SK-N-SH treated with all-trans-retinoic acid at 6 μM for 48 hours (cell line): ENCODE measurements at regions not wholly inside any gene's neighbourhood (a gene's known extent, or its start where the extent isn't known, plus 50 kb on each side); places are given as distances from the start of the nearest gene placed in this dataset.
A peak's percentile ranks its signal among the peaks of the same experiment; 100 is the strongest.

Source experiments
- ATAC-seq: fragments of 200-7000 bp; cut with Tn5 transposase; 3 replicates; pipeline ENCODE4 v1.9.1; 2020; ENCODE audit warnings: mild to moderate bottlenecking, moderate library complexity
- BACH2 ChIP-seq: fragments of 250-450 bp; sonication (Bioruptor Pico); IDR thresholded peaks from 2 replicates; pipeline ENCODE4 v1.9.0; 2021; ENCODE audit warnings: mild to moderate bottlenecking, borderline replicate concordance
- CSDC2 ChIP-seq: fragments of 250-450 bp; sonication (Bioruptor Pico); IDR thresholded peaks from 2 replicates; pipeline ENCODE4 v1.5.0; 2020; ENCODE audit warnings: mild to moderate bottlenecking, moderate library complexity
- ESRRG ChIP-seq: fragments of 250-450 bp; sonication (Bioruptor Pico); IDR thresholded peaks from 2 replicates; pipeline ENCODE4 v1.6.1; 2021; ENCODE audit warnings: mild to moderate bottlenecking
- GLIS3 ChIP-seq: fragments of 250-450 bp; sonication (Bioruptor Pico); IDR thresholded peaks from 2 replicates; pipeline ENCODE4 v1.5.0; 2020; ENCODE audit warnings: mild to moderate bottlenecking, moderate library complexity
- ISL1 ChIP-seq: fragments of 250-450 bp; sonication (Bioruptor Pico); IDR thresholded peaks from 2 replicates; pipeline ENCODE4 v2.1.2; 2022; ENCODE audit warnings: mild to moderate bottlenecking, moderate library complexity
- OSR1 ChIP-seq: fragments of 250-450 bp; sonication (Bioruptor Pico); IDR thresholded peaks from 2 replicates; pipeline ENCODE4 v1.8.0; 2022; ENCODE audit warnings: moderate library complexity, mild to moderate bottlenecking, inconsistent platforms
- PPARA ChIP-seq: fragments of 250-450 bp; sonication (Bioruptor Pico); IDR thresholded peaks from 2 replicates; pipeline ENCODE4 v1.5.0; 2020; ENCODE audit warnings: mild to moderate bottlenecking, borderline replicate concordance
- SNAI2 ChIP-seq: fragments of 250-450 bp; sonication (Bioruptor Pico); IDR thresholded peaks from 2 replicates; pipeline ENCODE4 v1.5.0; 2020; ENCODE audit warnings: mild to moderate bottlenecking, moderate library complexity
- TCF4 ChIP-seq: fragments of 250-450 bp; sonication (Bioruptor Pico); IDR thresholded peaks from 2 replicates; pipeline ENCODE4 v1.8.0; 2021; ENCODE audit warnings: mild to moderate bottlenecking, moderate library complexity, borderline replicate concordance
- ZFP3 ChIP-seq: fragments of 250-450 bp; sonication (Bioruptor Pico); IDR thresholded peaks from 2 replicates; pipeline ENCODE4 v1.5.0; 2020; ENCODE audit warnings: mild to moderate bottlenecking, moderate library complexity
- ZFP30 ChIP-seq: fragments of 450-650 bp; formaldehyde crosslinking; IDR thresholded peaks from 2 replicates; pipeline ENCODE4 v1.5.0; 2022; ENCODE audit warnings: mild to moderate bottlenecking, moderate library complexity
- ZNF565 ChIP-seq: fragments of 450-650 bp; formaldehyde crosslinking; conservative IDR thresholded peaks from 2 replicates; pipeline ENCODE4 v1.5.0; 2020; ENCODE audit warnings: low read depth, mild to moderate bottlenecking, moderate library complexity
- ZNF70 ChIP-seq: fragments of 450-650 bp; formaldehyde crosslinking; IDR thresholded peaks from 2 replicates; pipeline ENCODE4 v1.5.0; 2020; ENCODE audit warnings: mild to moderate bottlenecking, moderate library complexity
- ZNF8 ChIP-seq: fragments of 450-650 bp; formaldehyde crosslinking; IDR thresholded peaks from 2 replicates; pipeline ENCODE4 v1.5.0; 2020; ENCODE audit warnings: mild to moderate bottlenecking, moderate library complexity
- TF ChIP-seq, protein P1 (sequence below): fragments of 250-450 bp; sonication (Bioruptor Pico); IDR thresholded peaks from 2 replicates; pipeline ENCODE4 v1.5.0; 2020; ENCODE audit warnings: mild to moderate bottlenecking, moderate library complexity
- TF ChIP-seq, protein P2 (sequence below): fragments of 250-450 bp; sonication (Bioruptor Pico); IDR thresholded peaks from 2 replicates; pipeline ENCODE4 v1.8.0; 2020; ENCODE audit warnings: mild to moderate bottlenecking, moderate library complexity, borderline replicate concordance
- TF ChIP-seq, protein P3 (sequence below): fragments of 250-450 bp; sonication (Bioruptor Pico); IDR thresholded peaks from 2 replicates; pipeline ENCODE4 v1.5.1; 2020; ENCODE audit warnings: low read depth, mild to moderate bottlenecking, moderate library complexity
- TF ChIP-seq, protein P4 (sequence below): fragments of 250-450 bp; sonication (Bioruptor Pico); IDR thresholded peaks from 2 replicates; pipeline ENCODE4 v1.8.0; 2021; ENCODE audit warnings: low read depth, mild to moderate bottlenecking, moderate library complexity, borderline replicate concordance
- TF ChIP-seq, protein P5 (sequence below): fragments of 250-450 bp; sonication (Bioruptor Pico); IDR thresholded peaks from 2 replicates; pipeline ENCODE4 v1.5.1; 2021; ENCODE audit warnings: mild to moderate bottlenecking, moderate library complexity

DNA sequence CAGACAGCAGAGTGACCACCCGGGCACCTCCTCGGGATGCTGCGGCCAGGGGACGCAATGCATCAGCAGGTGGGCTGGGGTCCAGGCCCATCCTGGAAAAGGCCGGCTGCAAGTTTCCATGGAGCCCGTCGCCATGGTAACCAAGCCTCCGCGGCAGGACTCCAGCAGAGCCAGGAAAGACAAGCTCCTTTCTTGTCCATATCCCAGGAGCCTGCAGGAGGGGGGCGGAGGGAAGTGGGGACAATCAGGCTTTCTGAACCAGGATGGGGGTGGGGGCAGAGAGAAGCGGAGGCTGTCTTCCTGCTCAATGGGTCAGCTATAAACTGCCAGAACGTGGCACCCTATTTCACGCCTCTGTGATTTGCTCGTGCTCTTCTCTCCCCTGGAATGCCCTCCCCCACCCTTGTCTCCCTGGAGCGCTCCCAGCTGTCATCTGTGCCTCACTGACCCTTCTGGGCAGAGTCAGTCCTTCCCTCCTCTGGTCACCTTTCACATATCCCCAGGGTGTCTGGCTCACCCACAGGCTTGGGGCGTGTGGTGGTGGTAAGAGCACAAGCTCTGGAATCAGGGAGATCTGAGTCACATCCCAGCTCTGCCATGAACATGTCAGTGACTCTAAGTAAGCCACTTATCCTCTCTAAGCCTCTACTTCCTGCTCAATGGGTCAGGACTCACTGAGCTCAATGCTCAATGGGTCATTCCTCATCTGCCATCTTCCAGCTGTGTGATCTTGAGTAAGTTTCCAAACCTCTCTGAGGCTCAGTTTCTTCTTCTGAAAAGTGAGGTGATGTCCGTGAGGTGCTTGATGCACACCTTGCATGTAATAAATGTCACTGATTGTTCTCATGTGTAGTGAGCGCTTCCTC is 58.9 kb upstream of the LAPTM5 start:
- ATAC-seq: peak; percentile 88
- TF ChIP-seq, protein P1, sequence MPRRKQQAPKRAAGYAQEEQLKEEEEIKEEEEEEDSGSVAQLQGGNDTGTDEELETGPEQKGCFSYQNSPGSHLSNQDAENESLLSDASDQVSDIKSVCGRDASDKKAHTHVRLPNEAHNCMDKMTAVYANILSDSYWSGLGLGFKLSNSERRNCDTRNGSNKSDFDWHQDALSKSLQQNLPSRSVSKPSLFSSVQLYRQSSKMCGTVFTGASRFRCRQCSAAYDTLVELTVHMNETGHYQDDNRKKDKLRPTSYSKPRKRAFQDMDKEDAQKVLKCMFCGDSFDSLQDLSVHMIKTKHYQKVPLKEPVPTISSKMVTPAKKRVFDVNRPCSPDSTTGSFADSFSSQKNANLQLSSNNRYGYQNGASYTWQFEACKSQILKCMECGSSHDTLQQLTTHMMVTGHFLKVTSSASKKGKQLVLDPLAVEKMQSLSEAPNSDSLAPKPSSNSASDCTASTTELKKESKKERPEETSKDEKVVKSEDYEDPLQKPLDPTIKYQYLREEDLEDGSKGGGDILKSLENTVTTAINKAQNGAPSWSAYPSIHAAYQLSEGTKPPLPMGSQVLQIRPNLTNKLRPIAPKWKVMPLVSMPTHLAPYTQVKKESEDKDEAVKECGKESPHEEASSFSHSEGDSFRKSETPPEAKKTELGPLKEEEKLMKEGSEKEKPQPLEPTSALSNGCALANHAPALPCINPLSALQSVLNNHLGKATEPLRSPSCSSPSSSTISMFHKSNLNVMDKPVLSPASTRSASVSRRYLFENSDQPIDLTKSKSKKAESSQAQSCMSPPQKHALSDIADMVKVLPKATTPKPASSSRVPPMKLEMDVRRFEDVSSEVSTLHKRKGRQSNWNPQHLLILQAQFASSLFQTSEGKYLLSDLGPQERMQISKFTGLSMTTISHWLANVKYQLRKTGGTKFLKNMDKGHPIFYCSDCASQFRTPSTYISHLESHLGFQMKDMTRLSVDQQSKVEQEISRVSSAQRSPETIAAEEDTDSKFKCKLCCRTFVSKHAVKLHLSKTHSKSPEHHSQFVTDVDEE (CRISPR knock-in tag): no peak
- TF ChIP-seq ZFP3 (CRISPR knock-in tag): 0 out of 2 replicates have a peak, but pooled peaks have one; percentile 30

DNA sequence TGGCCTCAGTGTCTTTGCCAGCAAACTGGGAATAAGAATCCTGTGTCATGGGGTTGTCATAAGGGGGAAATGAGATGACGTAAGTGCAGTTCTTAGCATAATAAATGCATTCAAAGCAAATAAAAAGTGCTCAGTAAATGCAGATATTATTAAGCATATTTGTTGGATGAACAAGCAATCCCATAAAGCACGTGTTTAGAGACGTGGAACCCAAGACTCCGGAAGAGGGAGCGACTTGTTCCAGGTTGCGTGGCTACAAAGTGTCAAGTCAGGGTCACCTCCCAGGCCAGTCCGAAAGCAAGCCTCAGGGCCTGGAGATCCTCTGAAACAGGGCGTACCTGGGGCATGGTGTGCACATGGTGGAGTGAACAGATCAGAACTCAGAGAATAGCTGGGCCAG is 58.0 kb upstream of the LAPTM5 start:
- TF ChIP-seq, protein P2, sequence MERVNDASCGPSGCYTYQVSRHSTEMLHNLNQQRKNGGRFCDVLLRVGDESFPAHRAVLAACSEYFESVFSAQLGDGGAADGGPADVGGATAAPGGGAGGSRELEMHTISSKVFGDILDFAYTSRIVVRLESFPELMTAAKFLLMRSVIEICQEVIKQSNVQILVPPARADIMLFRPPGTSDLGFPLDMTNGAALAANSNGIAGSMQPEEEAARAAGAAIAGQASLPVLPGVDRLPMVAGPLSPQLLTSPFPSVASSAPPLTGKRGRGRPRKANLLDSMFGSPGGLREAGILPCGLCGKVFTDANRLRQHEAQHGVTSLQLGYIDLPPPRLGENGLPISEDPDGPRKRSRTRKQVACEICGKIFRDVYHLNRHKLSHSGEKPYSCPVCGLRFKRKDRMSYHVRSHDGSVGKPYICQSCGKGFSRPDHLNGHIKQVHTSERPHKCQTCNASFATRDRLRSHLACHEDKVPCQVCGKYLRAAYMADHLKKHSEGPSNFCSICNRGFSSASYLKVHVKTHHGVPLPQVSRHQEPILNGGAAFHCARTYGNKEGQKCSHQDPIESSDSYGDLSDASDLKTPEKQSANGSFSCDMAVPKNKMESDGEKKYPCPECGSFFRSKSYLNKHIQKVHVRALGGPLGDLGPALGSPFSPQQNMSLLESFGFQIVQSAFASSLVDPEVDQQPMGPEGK (CRISPR knock-in tag): no peak
- no peak for TF ChIP-seq ZNF565 (CRISPR knock-in tag)
- no peak for TF ChIP-seq CSDC2
- no peak for TF ChIP-seq TCF4 (CRISPR knock-in tag)
- TF ChIP-seq PPARA (CRISPR knock-in tag): no peak
- no peak for TF ChIP-seq ISL1 (CRISPR knock-in tag)
- no peak for TF ChIP-seq ZFP30 (CRISPR knock-in tag)
- no peak for TF ChIP-seq GLIS3 (CRISPR knock-in tag)
- TF ChIP-seq SNAI2: no peak
- no peak for TF ChIP-seq ZFP3 (CRISPR knock-in tag)
- TF ChIP-seq, protein P3, sequence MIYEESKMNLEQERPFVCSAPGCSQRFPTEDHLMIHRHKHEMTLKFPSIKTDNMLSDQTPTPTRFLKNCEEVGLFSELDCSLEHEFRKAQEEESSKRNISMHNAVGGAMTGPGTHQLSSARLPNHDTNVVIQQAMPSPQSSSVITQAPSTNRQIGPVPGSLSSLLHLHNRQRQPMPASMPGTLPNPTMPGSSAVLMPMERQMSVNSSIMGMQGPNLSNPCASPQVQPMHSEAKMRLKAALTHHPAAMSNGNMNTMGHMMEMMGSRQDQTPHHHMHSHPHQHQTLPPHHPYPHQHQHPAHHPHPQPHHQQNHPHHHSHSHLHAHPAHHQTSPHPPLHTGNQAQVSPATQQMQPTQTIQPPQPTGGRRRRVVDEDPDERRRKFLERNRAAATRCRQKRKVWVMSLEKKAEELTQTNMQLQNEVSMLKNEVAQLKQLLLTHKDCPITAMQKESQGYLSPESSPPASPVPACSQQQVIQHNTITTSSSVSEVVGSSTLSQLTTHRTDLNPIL (CRISPR knock-in tag): no peak
- no peak for TF ChIP-seq ESRRG (CRISPR knock-in tag)
- no peak for ATAC-seq

DNA sequence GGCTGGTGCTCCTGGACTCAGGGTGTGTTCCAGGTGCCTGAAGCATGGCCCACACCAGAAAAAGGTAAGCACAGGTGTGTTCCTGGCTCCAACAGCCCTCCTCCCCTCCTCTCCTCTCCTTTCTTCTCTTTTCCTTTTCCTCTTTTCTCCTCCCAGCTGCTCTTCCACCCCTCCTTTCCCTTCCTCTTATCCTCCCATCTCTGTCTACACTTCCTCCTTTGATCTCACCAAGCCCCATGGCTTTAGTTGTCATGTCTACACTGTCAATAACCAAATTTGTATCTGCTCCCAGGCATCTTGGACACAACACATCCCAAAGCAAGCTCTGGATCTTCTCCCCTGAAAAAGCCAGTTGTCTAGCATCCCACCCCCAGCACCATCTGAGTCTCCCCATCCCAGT is 56.7 kb upstream of the LAPTM5 start:
- ATAC-seq: no peak
- TF ChIP-seq ZNF70 (CRISPR knock-in tag) (no peak), PPARA (CRISPR knock-in tag) (no peak), ZFP30 (CRISPR knock-in tag) (no peak), BACH2 (CRISPR knock-in tag) (no peak), ESRRG (CRISPR knock-in tag) (no peak), TCF4 (CRISPR knock-in tag) (no peak), CSDC2 (no peak), GLIS3 (CRISPR knock-in tag) (no peak), ZNF8 (CRISPR knock-in tag) (no peak), ZNF565 (CRISPR knock-in tag) (no peak), OSR1 (no peak), SNAI2 (no peak)
- TF ChIP-seq, protein P4, sequence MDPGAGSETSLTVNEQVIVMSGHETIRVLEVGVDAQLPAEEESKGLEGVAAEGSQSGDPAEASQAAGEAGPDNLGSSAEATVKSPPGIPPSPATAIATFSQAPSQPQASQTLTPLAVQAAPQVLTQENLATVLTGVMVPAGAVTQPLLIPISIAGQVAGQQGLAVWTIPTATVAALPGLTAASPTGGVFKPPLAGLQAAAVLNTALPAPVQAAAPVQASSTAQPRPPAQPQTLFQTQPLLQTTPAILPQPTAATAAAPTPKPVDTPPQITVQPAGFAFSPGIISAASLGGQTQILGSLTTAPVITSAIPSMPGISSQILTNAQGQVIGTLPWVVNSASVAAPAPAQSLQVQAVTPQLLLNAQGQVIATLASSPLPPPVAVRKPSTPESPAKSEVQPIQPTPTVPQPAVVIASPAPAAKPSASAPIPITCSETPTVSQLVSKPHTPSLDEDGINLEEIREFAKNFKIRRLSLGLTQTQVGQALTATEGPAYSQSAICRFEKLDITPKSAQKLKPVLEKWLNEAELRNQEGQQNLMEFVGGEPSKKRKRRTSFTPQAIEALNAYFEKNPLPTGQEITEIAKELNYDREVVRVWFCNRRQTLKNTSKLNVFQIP: no peak
- TF ChIP-seq, protein P1 (CRISPR knock-in tag): no peak
- TF ChIP-seq, protein P2 (CRISPR knock-in tag): no peak
- TF ChIP-seq, protein P5, sequence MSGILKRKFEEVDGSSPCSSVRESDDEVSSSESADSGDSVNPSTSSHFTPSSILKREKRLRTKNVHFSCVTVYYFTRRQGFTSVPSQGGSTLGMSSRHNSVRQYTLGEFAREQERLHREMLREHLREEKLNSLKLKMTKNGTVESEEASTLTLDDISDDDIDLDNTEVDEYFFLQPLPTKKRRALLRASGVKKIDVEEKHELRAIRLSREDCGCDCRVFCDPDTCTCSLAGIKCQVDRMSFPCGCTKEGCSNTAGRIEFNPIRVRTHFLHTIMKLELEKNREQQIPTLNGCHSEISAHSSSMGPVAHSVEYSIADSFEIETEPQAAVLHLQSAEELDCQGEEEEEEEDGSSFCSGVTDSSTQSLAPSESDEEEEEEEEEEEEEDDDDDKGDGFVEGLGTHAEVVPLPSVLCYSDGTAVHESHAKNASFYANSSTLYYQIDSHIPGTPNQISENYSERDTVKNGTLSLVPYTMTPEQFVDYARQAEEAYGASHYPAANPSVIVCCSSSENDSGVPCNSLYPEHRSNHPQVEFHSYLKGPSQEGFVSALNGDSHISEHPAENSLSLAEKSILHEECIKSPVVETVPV (CRISPR knock-in tag): no peak
- TF ChIP-seq, protein P3 (CRISPR knock-in tag): no peak
